ENCODE measurements at regions not wholly inside any gene's neighbourhood (a gene's known extent, or its start where the extent isn't known, plus 50 kb on each side); places are given as distances from the start of the nearest gene placed in this dataset.

DNA sequence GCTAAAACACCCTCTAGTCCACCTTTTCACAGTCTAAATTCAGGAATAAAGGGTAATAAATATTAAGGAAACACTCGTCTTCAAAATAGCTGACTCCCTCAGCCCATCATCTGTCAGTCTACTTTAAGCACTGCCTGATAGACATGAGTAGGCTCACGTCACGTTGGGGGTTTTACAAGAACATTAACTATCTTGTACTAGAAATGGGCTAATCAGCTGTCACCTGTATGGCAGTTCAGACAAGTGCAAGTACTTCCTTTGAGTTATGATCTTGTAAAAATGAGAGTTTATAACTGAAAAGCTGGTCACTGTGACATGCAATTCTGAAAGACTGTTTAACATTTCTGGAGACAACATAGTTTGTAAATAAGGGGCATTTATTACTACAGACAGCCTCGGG lies 936.7 kb upstream of the CTNND2 start:
- H3K27me3 ChIP-seq (ENCODE audit: insufficient read depth): no peaks in the 10 kb centered on the region

More for the DNA sequence above, 936.7 kb upstream of the CTNND2 start:
- no peak overlapping the region for H2AFZ ChIP-seq
- H3K79me2 ChIP-seq (replicated peaks; ENCODE audit: insufficient read depth): no peaks in the 10 kb centered on the region
- TF ChIP-seq EZH2 (IDR thresholded peaks at IDR 0.05; ENCODE audit: low read depth, unreplicated experiment): no peak
- TF ChIP-seq, protein P1, sequence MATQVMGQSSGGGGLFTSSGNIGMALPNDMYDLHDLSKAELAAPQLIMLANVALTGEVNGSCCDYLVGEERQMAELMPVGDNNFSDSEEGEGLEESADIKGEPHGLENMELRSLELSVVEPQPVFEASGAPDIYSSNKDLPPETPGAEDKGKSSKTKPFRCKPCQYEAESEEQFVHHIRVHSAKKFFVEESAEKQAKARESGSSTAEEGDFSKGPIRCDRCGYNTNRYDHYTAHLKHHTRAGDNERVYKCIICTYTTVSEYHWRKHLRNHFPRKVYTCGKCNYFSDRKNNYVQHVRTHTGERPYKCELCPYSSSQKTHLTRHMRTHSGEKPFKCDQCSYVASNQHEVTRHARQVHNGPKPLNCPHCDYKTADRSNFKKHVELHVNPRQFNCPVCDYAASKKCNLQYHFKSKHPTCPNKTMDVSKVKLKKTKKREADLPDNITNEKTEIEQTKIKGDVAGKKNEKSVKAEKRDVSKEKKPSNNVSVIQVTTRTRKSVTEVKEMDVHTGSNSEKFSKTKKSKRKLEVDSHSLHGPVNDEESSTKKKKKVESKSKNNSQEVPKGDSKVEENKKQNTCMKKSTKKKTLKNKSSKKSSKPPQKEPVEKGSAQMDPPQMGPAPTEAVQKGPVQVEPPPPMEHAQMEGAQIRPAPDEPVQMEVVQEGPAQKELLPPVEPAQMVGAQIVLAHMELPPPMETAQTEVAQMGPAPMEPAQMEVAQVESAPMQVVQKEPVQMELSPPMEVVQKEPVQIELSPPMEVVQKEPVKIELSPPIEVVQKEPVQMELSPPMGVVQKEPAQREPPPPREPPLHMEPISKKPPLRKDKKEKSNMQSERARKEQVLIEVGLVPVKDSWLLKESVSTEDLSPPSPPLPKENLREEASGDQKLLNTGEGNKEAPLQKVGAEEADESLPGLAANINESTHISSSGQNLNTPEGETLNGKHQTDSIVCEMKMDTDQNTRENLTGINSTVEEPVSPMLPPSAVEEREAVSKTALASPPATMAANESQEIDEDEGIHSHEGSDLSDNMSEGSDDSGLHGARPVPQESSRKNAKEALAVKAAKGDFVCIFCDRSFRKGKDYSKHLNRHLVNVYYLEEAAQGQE (IDR thresholded peaks at IDR 0.05; ENCODE audit: unreplicated experiment): no peak
- TF ChIP-seq, protein P2, sequence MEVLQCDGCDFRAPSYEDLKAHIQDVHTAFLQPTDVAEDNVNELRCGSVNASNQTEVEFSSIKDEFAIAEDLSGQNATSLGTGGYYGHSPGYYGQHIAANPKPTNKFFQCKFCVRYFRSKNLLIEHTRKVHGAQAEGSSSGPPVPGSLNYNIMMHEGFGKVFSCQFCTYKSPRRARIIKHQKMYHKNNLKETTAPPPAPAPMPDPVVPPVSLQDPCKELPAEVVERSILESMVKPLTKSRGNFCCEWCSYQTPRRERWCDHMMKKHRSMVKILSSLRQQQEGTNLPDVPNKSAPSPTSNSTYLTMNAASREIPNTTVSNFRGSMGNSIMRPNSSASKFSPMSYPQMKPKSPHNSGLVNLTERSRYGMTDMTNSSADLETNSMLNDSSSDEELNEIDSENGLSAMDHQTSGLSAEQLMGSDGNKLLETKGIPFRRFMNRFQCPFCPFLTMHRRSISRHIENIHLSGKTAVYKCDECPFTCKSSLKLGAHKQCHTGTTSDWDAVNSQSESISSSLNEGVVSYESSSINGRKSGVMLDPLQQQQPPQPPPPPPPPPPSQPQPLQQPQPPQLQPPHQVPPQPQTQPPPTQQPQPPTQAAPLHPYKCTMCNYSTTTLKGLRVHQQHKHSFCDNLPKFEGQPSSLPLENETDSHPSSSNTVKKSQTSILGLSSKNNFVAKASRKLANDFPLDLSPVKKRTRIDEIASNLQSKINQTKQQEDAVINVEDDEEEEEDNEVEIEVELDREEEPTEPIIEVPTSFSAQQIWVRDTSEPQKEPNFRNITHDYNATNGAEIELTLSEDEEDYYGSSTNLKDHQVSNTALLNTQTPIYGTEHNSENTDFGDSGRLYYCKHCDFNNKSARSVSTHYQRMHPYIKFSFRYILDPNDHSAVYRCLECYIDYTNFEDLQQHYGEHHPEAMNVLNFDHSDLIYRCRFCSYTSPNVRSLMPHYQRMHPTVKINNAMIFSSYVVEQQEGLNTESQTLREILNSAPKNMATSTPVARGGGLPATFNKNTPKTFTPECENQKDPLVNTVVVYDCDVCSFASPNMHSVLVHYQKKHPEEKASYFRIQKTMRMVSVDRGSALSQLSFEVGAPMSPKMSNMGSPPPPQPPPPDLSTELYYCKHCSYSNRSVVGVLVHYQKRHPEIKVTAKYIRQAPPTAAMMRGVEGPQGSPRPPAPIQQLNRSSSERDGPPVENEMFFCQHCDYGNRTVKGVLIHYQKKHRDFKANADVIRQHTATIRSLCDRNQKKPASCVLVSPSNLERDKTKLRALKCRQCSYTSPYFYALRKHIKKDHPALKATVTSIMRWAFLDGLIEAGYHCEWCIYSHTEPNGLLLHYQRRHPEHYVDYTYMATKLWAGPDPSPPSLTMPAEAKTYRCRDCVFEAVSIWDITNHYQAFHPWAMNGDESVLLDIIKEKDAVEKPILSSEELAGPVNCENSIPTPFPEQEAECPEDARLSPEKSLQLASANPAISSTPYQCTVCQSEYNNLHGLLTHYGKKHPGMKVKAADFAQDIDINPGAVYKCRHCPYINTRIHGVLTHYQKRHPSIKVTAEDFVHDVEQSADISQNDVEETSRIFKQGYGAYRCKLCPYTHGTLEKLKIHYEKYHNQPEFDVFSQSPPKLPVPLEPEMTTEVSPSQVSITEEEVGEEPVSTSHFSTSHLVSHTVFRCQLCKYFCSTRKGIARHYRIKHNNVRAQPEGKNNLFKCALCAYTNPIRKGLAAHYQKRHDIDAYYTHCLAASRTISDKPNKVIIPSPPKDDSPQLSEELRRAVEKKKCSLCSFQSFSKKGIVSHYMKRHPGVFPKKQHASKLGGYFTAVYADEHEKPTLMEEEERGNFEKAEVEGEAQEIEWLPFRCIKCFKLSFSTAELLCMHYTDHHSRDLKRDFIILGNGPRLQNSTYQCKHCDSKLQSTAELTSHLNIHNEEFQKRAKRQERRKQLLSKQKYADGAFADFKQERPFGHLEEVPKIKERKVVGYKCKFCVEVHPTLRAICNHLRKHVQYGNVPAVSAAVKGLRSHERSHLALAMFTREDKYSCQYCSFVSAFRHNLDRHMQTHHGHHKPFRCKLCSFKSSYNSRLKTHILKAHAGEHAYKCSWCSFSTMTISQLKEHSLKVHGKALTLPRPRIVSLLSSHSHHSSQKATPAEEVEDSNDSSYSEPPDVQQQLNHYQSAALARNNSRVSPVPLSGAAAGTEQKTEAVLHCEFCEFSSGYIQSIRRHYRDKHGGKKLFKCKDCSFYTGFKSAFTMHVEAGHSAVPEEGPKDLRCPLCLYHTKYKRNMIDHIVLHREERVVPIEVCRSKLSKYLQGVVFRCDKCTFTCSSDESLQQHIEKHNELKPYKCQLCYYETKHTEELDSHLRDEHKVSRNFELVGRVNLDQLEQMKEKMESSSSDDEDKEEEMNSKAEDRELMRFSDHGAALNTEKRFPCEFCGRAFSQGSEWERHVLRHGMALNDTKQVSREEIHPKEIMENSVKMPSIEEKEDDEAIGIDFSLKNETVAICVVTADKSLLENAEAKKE (CRISPR knock-in tag; IDR thresholded peaks at IDR 0.05): no peak
- TF ChIP-seq EZH2phosphoT487 (IDR thresholded peaks at IDR 0.05; ENCODE audit: unreplicated experiment): no peak
- TF ChIP-seq JUNB (IDR thresholded peaks at IDR 0.05; ENCODE audit: unreplicated experiment): no peak
- no peak for TF ChIP-seq ZNF114 (CRISPR knock-in tag; IDR thresholded peaks at IDR 0.05)
- no peak for TF ChIP-seq ZNF331 (CRISPR knock-in tag; IDR thresholded peaks at IDR 0.05; ENCODE audit: low read depth)
- TF ChIP-seq STAT1 (IDR thresholded peaks at IDR 0.05; ENCODE audit: unreplicated experiment): no peak
- TF ChIP-seq CTCF (conservative IDR thresholded peaks at IDR 0.05; ENCODE audit: low read depth in 2 of 2): no peak
- no peak for TF ChIP-seq POLR2AphosphoS5 (IDR thresholded peaks at IDR 0.05; ENCODE audit: low read depth)
- TF ChIP-seq NANOG (IDR thresholded peaks at IDR 0.05; ENCODE audit: borderline replicate concordance): no peak
- TF ChIP-seq, protein P3, sequence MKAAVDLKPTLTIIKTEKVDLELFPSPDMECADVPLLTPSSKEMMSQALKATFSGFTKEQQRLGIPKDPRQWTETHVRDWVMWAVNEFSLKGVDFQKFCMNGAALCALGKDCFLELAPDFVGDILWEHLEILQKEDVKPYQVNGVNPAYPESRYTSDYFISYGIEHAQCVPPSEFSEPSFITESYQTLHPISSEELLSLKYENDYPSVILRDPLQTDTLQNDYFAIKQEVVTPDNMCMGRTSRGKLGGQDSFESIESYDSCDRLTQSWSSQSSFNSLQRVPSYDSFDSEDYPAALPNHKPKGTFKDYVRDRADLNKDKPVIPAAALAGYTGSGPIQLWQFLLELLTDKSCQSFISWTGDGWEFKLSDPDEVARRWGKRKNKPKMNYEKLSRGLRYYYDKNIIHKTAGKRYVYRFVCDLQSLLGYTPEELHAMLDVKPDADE (IDR thresholded peaks at IDR 0.05): no peak
- H4K20me1 ChIP-seq (replicated peaks; ENCODE audit: insufficient read depth): no peaks in the 10 kb centered on the region
- no peaks in the 10 kb centered on the region; the same call in 1 of the 2 replicates for H3K4me1 ChIP-seq (ENCODE audit: insufficient read depth)
- no peak overlapping the region for H3K4me2 ChIP-seq
- Mint-ChIP-seq H3K27ac (no peak overlapping the region), H3K4me1 (peaks cover 15% of the 10 kb centered on the region; the same call in 2 of the 3 replicates), H3K27me3 (ENCODE audit: insufficient read depth, low read depth, poor library complexity) (peaks cover 2% of the 10 kb centered on the region), H3K9me3 (no peaks in the 10 kb centered on the region), H3K36me3 (ENCODE audit: low read depth) (no peaks in the 10 kb centered on the region), H3K4me3 (no peak overlapping the region)
- H3F3A ChIP-seq (replicated peaks; ENCODE audit: low read depth): no peaks in the 10 kb centered on the region
- no peaks in the 10 kb centered on the region for H3K36me3 ChIP-seq (ENCODE audit: insufficient read depth)
- H3K4me3 ChIP-seq: no peak overlapping the region
- no peaks in the 10 kb centered on the region for H3K9me2 ChIP-seq (ENCODE audit: insufficient read depth)
- no peak for ATAC-seq
- DNase-seq (ENCODE audit: low spot score): no peak
- no peak overlapping the region for H3K27ac ChIP-seq (ENCODE audit: low read depth)

All from GM23338 (cell line).